GM10847 (cell line): ENCODE measurements at regions not wholly inside any gene's neighbourhood (a gene's known extent, or its start where the extent isn't known, plus 50 kb on each side); places are given as distances from the start of the nearest gene placed in this dataset.

Source experiments
- POLR2A ChIP-seq: IDR thresholded peaks from 2 replicates; pipeline ENCODE4 v1.6.1; 2011; ENCODE audit not compliant: insufficient read length; ENCODE audit errors: extremely low read depth

- no peak for TF ChIP-seq POLR2A
Observed at GRCh38 chr2:144261966-144262365, 258.0 kb downstream of the ZEB2 start.

GRCh38 chr2:144261336-144261735 is 258.6 kb downstream of the ZEB2 start:
- no peak for TF ChIP-seq POLR2A

- no peak for TF ChIP-seq POLR2A
Observed at GRCh38 chr2:144259332-144259731, 260.6 kb downstream of the ZEB2 start.

- TF ChIP-seq POLR2A: no peak
Observed at GRCh38 chr2:144258154-144258553, 261.8 kb downstream of the ZEB2 start.

GRCh38 chr2:144256996-144257707 is 262.8 kb downstream of the ZEB2 start:
- no peak for TF ChIP-seq POLR2A

- no peak for TF ChIP-seq POLR2A
Observed at GRCh38 chr2:144254342-144255235, 265.3 kb downstream of the ZEB2 start.

- no peak for TF ChIP-seq POLR2A
Observed at GRCh38 chr2:144253743-144254142, 266.2 kb downstream of the ZEB2 start.

GRCh38 chr2:144252694-144253093 is 267.2 kb downstream of the ZEB2 start:
- no peak for TF ChIP-seq POLR2A

GRCh38 chr2:144249035-144249637 is 270.8 kb downstream of the ZEB2 start:
- no peak for TF ChIP-seq POLR2A

GRCh38 chr2:144248350-144249034 is 271.4 kb downstream of the ZEB2 start:
- TF ChIP-seq POLR2A: no peak

GRCh38 chr2:144244938-144245337 is 275.0 kb downstream of the ZEB2 start:
- TF ChIP-seq POLR2A: no peak

- TF ChIP-seq POLR2A: no peak
Observed at GRCh38 chr2:144242311-144242710, 277.6 kb downstream of the ZEB2 start.

GRCh38 chr2:144241801-144242200 is 278.1 kb downstream of the ZEB2 start:
- TF ChIP-seq POLR2A: no peak

- TF ChIP-seq POLR2A: no peak
Observed at GRCh38 chr2:144240656-144241339, 279.1 kb downstream of the ZEB2 start.

- TF ChIP-seq POLR2A: no peak
Observed at GRCh38 chr2:144239726-144240125, 280.2 kb downstream of the ZEB2 start.
